ENCODE measurements at regions not wholly inside any gene's neighbourhood (a gene's known extent, or its start where the extent isn't known, plus 50 kb on each side); places are given as distances from the start of the nearest gene placed in this dataset.

DNA sequence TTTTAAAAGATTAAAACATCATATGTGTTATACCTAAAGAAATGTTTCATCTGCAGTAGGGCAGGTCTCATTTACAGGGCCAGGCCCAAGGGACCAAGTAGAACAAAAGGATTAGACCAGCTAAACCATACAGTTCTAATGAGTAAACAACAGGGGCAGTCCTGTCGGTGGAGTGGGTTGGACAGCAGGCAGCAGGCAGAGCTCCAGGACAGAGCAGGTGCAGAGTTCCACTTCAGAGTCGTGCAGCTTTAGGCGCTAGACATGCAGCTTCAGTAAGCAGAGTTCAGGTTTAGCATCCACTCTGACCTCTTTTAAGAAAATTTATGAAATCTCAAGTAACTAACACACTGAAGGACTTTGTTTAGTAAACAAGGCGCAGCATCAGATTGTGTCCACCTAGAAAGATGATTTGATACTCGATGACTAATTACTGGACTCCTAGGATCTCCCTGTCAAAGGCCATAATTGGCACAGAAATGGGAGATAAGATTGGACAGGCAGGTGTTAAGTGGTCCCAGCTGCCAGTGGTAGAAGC, 487.7 kb upstream of the INTU start:
- TF ChIP-seq, protein P1, sequence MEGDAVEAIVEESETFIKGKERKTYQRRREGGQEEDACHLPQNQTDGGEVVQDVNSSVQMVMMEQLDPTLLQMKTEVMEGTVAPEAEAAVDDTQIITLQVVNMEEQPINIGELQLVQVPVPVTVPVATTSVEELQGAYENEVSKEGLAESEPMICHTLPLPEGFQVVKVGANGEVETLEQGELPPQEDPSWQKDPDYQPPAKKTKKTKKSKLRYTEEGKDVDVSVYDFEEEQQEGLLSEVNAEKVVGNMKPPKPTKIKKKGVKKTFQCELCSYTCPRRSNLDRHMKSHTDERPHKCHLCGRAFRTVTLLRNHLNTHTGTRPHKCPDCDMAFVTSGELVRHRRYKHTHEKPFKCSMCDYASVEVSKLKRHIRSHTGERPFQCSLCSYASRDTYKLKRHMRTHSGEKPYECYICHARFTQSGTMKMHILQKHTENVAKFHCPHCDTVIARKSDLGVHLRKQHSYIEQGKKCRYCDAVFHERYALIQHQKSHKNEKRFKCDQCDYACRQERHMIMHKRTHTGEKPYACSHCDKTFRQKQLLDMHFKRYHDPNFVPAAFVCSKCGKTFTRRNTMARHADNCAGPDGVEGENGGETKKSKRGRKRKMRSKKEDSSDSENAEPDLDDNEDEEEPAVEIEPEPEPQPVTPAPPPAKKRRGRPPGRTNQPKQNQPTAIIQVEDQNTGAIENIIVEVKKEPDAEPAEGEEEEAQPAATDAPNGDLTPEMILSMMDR (IDR thresholded peaks at IDR 0.05; ENCODE audit: borderline replicate concordance, extremely low read depth, low read length, poor library complexity, severe bottlenecking): no peak
- TF ChIP-seq EZH2 (IDR thresholded peaks at IDR 0.05; ENCODE audit: borderline replicate concordance, low read depth, low read length, severe bottlenecking): no peak
